Neural progenitor cell (in vitro differentiated cells): ENCODE measurements at regions not wholly inside any gene's neighbourhood (a gene's known extent, or its start where the extent isn't known, plus 50 kb on each side); places are given as distances from the start of the nearest gene placed in this dataset.

Experiments
- DNase-seq: peaks from one replicate; pipeline ENCODE4 v3.0.0-alpha.2; 2016; ENCODE audit warnings: low spot score
- H2AFZ ChIP-seq: fragments of 200-600 bp; sonication (generic); replicated peaks from 2 replicates; pipeline ENCODE4 v1.6.1; 2016; ENCODE audit warnings: antibody characterized with exemption
- H3F3A ChIP-seq: fragments of 200-600 bp; sonication (generic); 2 replicates; pipeline ENCODE4 v1.6.1; 2016; ENCODE audit warnings: antibody characterized with exemption, low read depth
- H3K27ac ChIP-seq: fragments of 200-600 bp; sonication (generic); 2 replicates; pipeline ENCODE4 v1.5.1; 2016; ENCODE audit warnings: mild to moderate bottlenecking
- H3K27me3 ChIP-seq: fragments of 200-600 bp; sonication (generic); 2 replicates; pipeline ENCODE4 v1.6.1; 2016; ENCODE audit warnings: mild to moderate bottlenecking, moderate library complexity
- H3K36me3 ChIP-seq: fragments of 200-600 bp; sonication (generic); 2 replicates; pipeline ENCODE4 v1.5.1; 2016
- H3K4me1 ChIP-seq: fragments of 200-600 bp; sonication (generic); 2 replicates; pipeline ENCODE4 v1.6.1; 2016; ENCODE audit warnings: mixed run types
- H3K4me2 ChIP-seq: fragments of 200-600 bp; sonication (generic); 2 replicates; pipeline ENCODE4 v1.6.1; 2016
- H3K4me3 ChIP-seq: fragments of 200-600 bp; sonication (generic); 2 replicates; pipeline ENCODE4 v1.5.1; 2016
- H3K79me2 ChIP-seq: fragments of 200-600 bp; sonication (generic); 2 replicates; pipeline ENCODE4 v1.6.1; 2016; ENCODE audit warnings: low read depth
- H3K9ac ChIP-seq: fragments of 200-600 bp; sonication (generic); 2 replicates; pipeline ENCODE4 v1.6.1; 2016
- H3K9me3 ChIP-seq: fragments of 200-600 bp; sonication (generic); 2 replicates; pipeline ENCODE4 v1.5.1; 2016; ENCODE audit warnings: low read depth
- H4K20me1 ChIP-seq: fragments of 200-600 bp; sonication (generic); 2 replicates; pipeline ENCODE4 v1.6.1; 2016; ENCODE audit warnings: low read depth
- H3K27ac Mint-ChIP-seq: 3 replicates; pipeline ENCODE4 v1.8.0; 2021; ENCODE audit warnings: mixed read lengths
- H3K27me3 Mint-ChIP-seq: 2 replicates; pipeline ENCODE4 v1.8.0; 2022; ENCODE audit warnings: low read depth, mild to moderate bottlenecking, inconsistent platforms, moderate library complexity, mixed read lengths; ENCODE audit not compliant: insufficient read depth
- H3K36me3 Mint-ChIP-seq: 3 replicates; pipeline ENCODE4 v1.8.0; 2021; ENCODE audit warnings: mixed read lengths
- H3K4me1 Mint-ChIP-seq: 3 replicates; pipeline ENCODE4 v1.8.0; 2021; ENCODE audit warnings: mixed read lengths
- H3K4me3 Mint-ChIP-seq: 3 replicates; pipeline ENCODE4 v1.8.0; 2021; ENCODE audit warnings: mild to moderate bottlenecking, moderate library complexity, mixed read lengths
- H3K9me3 Mint-ChIP-seq: 3 replicates; pipeline ENCODE4 v1.8.0; 2020; ENCODE audit warnings: mixed read lengths
- CTCF ChIP-seq: fragments of 200-600 bp; sonication (generic); IDR thresholded peaks from 2 replicates; pipeline ENCODE4 v1.5.1; 2017; ENCODE audit warnings: antibody characterized with exemption, mild to moderate bottlenecking
- EZH2 ChIP-seq: fragments of 200-600 bp; sonication (generic); IDR thresholded peaks from 2 replicates; pipeline ENCODE4 v1.6.1; 2017; ENCODE audit warnings: antibody characterized with exemption, mild to moderate bottlenecking, moderate library complexity
- EZH2phosphoT487 ChIP-seq: fragments of 200-600 bp; sonication (generic); IDR thresholded peaks from 2 replicates; pipeline ENCODE4 v1.6.1; 2017; ENCODE audit warnings: antibody characterized with exemption

- peaks cover 52% of the 10 kb centered on the region for H3K4me1 Mint-ChIP-seq
- H3K27ac Mint-ChIP-seq = no peak overlapping the region
- Histone ChIP-seq H3K79me2 (no peaks in the 10 kb centered on the region), H3K9ac (no peak overlapping the region), H3K27ac (no peak overlapping the region), H3K9me3 (no peaks in the 10 kb centered on the region), H3K4me2 (no peak overlapping the region), H4K20me1 (peaks cover 8% of the 10 kb centered on the region), H2AFZ (no peak overlapping the region), H3K4me3 (no peak overlapping the region), H3K36me3 (no peaks in the 10 kb centered on the region), H3K4me1 (peaks cover 42% of the 10 kb centered on the region), H3K27me3 (peaks cover 67% of the 10 kb centered on the region), H3F3A (peaks cover 15% of the 10 kb centered on the region)
- peaks cover 3% of the 10 kb centered on the region for H3K9me3 Mint-ChIP-seq
- H3K36me3 Mint-ChIP-seq = no peaks in the 10 kb centered on the region
- no peak for DNase-seq
- H3K4me3 Mint-ChIP-seq = no peak overlapping the region
- peaks cover 34% of the 10 kb centered on the region for H3K27me3 Mint-ChIP-seq
- no peak for TF ChIP-seq EZH2
- no peak for TF ChIP-seq EZH2phosphoT487
- no peak for TF ChIP-seq CTCF
Measured at GRCh38 chr6:168180548-168181011, 101.6 kb upstream of the FRMD1 start.

- no peak overlapping the region for H3K27ac Mint-ChIP-seq
Measured at GRCh38 chr6:168179702-168180382, 100.8 kb upstream of the FRMD1 start.

GRCh38 chr6:168179133-168179532 lies 100.1 kb upstream of the FRMD1 start:
- Histone ChIP-seq H3K4me1 (peaks cover 42% of the 10 kb centered on the region), H3K9ac (no peak overlapping the region), H3K9me3 (no peaks in the 10 kb centered on the region), H3K79me2 (no peaks in the 10 kb centered on the region), H3F3A (peaks cover 15% of the 10 kb centered on the region), H3K36me3 (no peaks in the 10 kb centered on the region), H2AFZ (no peak overlapping the region), H3K4me2 (no peak overlapping the region), H4K20me1 (peaks cover 8% of the 10 kb centered on the region), H3K27me3 (peaks cover 54% of the 10 kb centered on the region), H3K27ac (no peak overlapping the region), H3K4me3 (no peak overlapping the region)
- no peaks in the 10 kb centered on the region for H3K36me3 Mint-ChIP-seq
- no peak for DNase-seq
- no peaks in the 10 kb centered on the region for H3K9me3 Mint-ChIP-seq
- no peak for TF ChIP-seq EZH2phosphoT487
- TF ChIP-seq EZH2 = no peak
- TF ChIP-seq CTCF = peak; percentile 8
- peaks cover 34% of the 10 kb centered on the region for H3K27me3 Mint-ChIP-seq
- H3K4me1 Mint-ChIP-seq = peaks cover 52% of the 10 kb centered on the region
- no peak overlapping the region for H3K27ac Mint-ChIP-seq
- no peak overlapping the region for H3K4me3 Mint-ChIP-seq

More at GRCh38 chr6:168179702-168180382, 100.8 kb upstream of the FRMD1 start:
- Histone ChIP-seq H3K4me3 (no peak overlapping the region), H3K27ac (no peak overlapping the region), H3K36me3 (no peaks in the 10 kb centered on the region), H3K4me1 (peaks cover 42% of the 10 kb centered on the region), H3F3A (peaks cover 15% of the 10 kb centered on the region), H3K27me3 (peaks cover 61% of the 10 kb centered on the region), H4K20me1 (peaks cover 8% of the 10 kb centered on the region), H3K79me2 (no peaks in the 10 kb centered on the region), H3K9ac (no peak overlapping the region), H2AFZ (no peak overlapping the region), H3K9me3 (no peaks in the 10 kb centered on the region), H3K4me2 (no peak overlapping the region)
- H3K4me1 Mint-ChIP-seq = peaks cover 52% of the 10 kb centered on the region
- TF ChIP-seq EZH2phosphoT487 = no peak
- no peak for TF ChIP-seq CTCF
- no peak for TF ChIP-seq EZH2
- no peak for DNase-seq
- peaks cover 34% of the 10 kb centered on the region for H3K27me3 Mint-ChIP-seq
- no peak overlapping the region for H3K4me3 Mint-ChIP-seq
- H3K9me3 Mint-ChIP-seq = no peaks in the 10 kb centered on the region
- H3K36me3 Mint-ChIP-seq = no peaks in the 10 kb centered on the region
